ENCODE measurements at regions not wholly inside any gene's neighbourhood (a gene's known extent, or its start where the extent isn't known, plus 50 kb on each side); places are given as distances from the start of the nearest gene placed in this dataset.

DNA sequence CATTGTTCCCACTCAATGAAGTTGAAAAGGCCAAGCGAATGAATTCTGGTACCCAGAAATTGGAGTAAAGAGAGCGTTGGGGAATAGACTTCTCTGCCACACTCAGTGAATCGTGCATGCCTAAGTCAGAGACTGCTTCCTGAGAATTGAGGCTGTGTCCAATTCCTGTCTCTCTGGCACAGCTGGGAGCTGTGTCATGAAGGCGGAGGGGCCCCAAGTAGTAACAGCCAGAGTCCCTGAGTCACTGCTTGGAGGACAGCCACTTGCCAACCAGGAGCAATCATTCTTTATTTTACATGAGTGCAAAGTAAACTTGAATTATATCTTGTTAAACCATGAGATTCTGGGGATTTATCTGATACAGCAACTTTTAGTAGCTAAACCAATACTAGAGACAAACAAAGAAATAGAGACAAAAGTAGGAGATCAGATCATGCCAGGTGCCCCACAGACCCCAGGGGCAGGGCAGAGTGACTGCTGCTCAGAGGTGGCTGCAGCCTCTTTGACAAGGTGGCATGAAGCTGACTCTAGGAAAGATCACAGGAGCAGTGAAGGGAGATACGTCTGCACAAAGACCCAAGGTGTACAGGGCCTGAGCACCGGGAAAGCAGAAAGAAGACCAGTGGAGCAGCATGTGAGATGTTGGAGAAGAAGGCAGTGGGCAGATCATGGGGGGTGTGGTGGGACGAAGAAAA is 246.0 kb downstream of the GADD45G start:
- TF ChIP-seq, protein P1, sequence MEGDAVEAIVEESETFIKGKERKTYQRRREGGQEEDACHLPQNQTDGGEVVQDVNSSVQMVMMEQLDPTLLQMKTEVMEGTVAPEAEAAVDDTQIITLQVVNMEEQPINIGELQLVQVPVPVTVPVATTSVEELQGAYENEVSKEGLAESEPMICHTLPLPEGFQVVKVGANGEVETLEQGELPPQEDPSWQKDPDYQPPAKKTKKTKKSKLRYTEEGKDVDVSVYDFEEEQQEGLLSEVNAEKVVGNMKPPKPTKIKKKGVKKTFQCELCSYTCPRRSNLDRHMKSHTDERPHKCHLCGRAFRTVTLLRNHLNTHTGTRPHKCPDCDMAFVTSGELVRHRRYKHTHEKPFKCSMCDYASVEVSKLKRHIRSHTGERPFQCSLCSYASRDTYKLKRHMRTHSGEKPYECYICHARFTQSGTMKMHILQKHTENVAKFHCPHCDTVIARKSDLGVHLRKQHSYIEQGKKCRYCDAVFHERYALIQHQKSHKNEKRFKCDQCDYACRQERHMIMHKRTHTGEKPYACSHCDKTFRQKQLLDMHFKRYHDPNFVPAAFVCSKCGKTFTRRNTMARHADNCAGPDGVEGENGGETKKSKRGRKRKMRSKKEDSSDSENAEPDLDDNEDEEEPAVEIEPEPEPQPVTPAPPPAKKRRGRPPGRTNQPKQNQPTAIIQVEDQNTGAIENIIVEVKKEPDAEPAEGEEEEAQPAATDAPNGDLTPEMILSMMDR (conservative IDR thresholded peaks at IDR 0.05 in 1 of 2, IDR thresholded peaks at IDR 0.05 in 1 of 2; ENCODE audit: extremely low read depth in 1 of 2, insufficient read depth in 1 of 2, low read depth in 1 of 2, low read length in 2 of 2), result no peak
- no peak for TF ChIP-seq EZH2 (IDR thresholded peaks at IDR 0.05; ENCODE audit: borderline replicate concordance, low read length)

Data from mammary epithelial cell (primary cell).